IPS DF 6.9 (cell line): ENCODE measurements at regions not wholly inside any gene's neighbourhood (a gene's known extent, or its start where the extent isn't known, plus 50 kb on each side); places are given as distances from the start of the nearest gene placed in this dataset.

Experiments used
- DNase-seq: peaks from one replicate; pipeline ENCODE4 v3.0.0-alpha.2; 2013; ENCODE audit warnings: low read depth, low spot score
- H3K27ac ChIP-seq: one replicate; pipeline ENCODE4 v1.5.1; 2013; ENCODE audit warnings: low read length, control low read depth
- H3K27me3 ChIP-seq: 2 replicates; pipeline ENCODE4 v1.6.1; 2013; ENCODE audit warnings: mild to moderate bottlenecking, low read length; ENCODE audit not compliant: control insufficient read depth, insufficient read depth
- H3K36me3 ChIP-seq: 2 replicates; pipeline ENCODE4 v1.6.1; 2013; ENCODE audit warnings: low read length; ENCODE audit not compliant: control insufficient read depth, insufficient read depth
- H3K4me1 ChIP-seq: 2 replicates; pipeline ENCODE4 v1.6.1; 2013; ENCODE audit warnings: low read length; ENCODE audit not compliant: control insufficient read depth, insufficient read depth
- H3K4me3 ChIP-seq: 2 replicates; pipeline ENCODE4 v1.5.1; 2013; ENCODE audit warnings: mild to moderate bottlenecking, low read length
- H3K9me3 ChIP-seq: 2 replicates; pipeline ENCODE4 v1.6.1; 2013; ENCODE audit warnings: low read length, inconsistent platforms; ENCODE audit not compliant: control insufficient read depth, insufficient read depth
- WGBS: extraction: QIAGEN DNeasy Blood & Tissue Kit; methylation state at CpG from one replicate; pipeline ENCODE4 v1.1.7; 2013; ENCODE audit warnings: mixed read lengths, missing lambda C conversion rate; ENCODE audit not compliant: insufficient read length, insufficient coverage; 5-methylcytosine and 5-hydroxymethylcytosine counted together

DNA sequence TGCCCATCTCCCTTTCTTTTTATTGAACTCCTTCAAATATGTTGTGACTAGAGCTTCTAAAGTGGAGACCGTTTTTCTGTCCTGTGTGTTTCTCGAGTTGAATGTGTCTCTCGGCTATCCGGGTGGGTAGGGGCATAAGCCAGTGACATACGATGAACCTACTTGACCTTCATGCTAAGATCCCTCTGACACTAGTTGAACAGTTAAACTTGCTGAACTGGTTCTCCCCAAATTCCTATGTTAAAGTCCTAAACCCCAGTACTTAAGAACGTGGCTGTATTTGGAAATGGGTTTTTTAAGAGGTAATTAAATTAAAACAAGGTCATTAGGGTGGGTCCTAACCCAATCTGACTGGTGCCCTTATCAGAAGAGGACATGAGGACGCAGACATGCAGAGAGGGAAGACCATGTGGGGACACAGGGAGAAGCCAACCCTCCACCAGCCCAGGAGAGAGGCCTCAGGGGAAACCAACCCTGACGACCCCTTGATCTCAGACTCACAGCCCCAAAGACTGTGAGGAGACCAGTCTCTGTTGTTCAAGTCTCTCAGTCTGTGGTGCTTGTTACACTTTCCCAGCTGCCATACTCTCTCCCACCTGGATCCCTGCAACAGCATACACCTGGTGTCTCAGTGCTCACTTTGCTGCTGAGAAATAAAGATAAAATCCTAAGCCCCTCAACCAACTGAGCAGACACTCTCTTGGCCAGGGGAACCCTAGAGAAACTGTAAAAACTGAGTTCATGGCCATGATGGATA is 208.4 kb downstream of the MYLK4 start:
- Histone ChIP-seq H3K36me3 (no peaks in the 10 kb centered on the region), H3K4me1 (no peaks in the 10 kb centered on the region), H3K27me3 (no peaks in the 10 kb centered on the region), H3K9me3 (no peaks in the 10 kb centered on the region), H3K27ac (no peak overlapping the region), H3K4me3 (no peak overlapping the region)
- no peak for DNase-seq
- WGBS: no CpG with 5 or more reads among the region's 8 CpGs

DNA sequence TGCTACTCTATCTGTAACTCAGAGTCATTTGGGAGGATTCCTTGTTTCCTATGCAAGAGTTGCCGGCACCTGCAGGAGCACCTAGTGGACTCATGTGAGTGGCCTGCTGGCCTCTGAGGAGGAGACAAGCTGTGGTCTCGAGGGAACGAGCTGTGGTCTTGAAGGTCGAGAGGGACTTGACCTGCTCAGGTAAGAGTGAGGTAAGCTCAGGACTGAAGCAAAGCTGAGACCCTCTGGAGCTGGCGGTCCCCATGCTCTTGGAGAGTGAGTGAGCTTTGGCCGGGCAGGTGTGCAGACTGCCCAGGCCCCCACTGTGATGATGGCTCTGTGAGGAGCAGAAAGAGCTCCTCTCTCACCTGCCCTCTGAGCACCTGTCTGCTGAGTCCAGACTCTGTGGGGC is 214.3 kb downstream of the MYLK4 start:
- no peaks in the 10 kb centered on the region for H3K27me3 ChIP-seq
- WGBS: no CpG with 5 or more reads among the region's 6 CpGs
- H3K27ac ChIP-seq: no peak overlapping the region
- no peaks in the 10 kb centered on the region for H3K4me1 ChIP-seq
- H3K9me3 ChIP-seq: no peaks in the 10 kb centered on the region
- H3K4me3 ChIP-seq: no peak overlapping the region
- no peaks in the 10 kb centered on the region for H3K36me3 ChIP-seq
- no peak for DNase-seq

DNA sequence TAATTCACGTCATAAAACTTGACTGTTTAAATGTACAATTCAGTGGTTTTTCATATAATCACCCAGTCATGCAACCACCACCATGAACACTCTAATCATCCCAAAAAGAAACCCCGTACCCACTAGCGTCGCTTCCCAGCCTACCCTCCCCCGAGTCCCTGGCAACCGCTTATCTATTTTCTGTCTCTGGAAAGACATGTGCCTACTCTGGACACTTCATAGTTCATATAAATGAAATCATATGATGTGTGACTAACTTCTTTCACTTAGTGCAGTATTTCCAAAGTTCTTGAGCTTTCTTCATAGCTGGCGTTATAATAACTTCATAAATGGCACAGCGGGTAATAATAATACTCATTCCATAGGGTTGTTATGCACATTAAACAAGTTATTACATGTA is 215.2 kb downstream of the MYLK4 start:
- WGBS: no CpG with 5 or more reads among the region's 8 CpGs
- Histone ChIP-seq H3K27ac (no peak overlapping the region), H3K4me3 (no peak overlapping the region), H3K9me3 (no peaks in the 10 kb centered on the region), H3K27me3 (no peaks in the 10 kb centered on the region), H3K36me3 (no peaks in the 10 kb centered on the region), H3K4me1 (no peaks in the 10 kb centered on the region; the same call in 1 of the 2 replicates)
- DNase-seq: no peak

DNA sequence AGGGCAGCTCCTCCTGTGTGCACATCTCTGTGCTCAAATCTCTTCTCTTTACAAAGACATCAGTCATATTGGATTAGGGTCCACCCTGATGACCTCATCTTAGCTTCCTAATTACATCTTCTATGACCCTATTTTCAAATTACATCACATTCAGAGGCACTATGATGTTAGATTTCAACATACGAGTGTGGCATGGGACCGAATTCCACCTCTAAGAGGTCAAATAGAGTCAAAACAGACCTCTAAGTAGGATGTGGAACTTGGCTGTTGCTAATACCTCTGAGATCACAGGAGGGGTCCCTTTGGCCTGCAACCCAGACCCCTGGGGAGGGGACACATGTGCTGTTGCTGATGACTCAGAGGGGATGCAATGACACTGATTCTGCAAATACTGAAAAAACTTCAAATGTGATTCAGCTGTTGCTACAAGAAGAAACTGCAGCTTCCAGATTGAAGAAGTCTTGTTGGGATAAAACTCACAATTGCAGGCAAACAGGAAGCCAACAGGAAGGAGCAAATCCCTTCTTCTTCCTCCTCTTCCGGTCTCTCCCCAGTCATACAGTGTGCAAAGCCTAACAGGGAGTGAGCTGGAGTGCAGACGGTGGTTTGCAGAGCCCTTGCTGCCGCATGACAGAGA is 216.2 kb downstream of the MYLK4 start:
- WGBS: no CpG with 5 or more reads among the region's 5 CpGs
- no peaks in the 10 kb centered on the region for H3K36me3 ChIP-seq
- no peaks in the 10 kb centered on the region for H3K9me3 ChIP-seq
- H3K27me3 ChIP-seq: no peaks in the 10 kb centered on the region
- no peak overlapping the region for H3K4me3 ChIP-seq
- DNase-seq: no peak
- no peaks in the 10 kb centered on the region; the same call in 1 of the 2 replicates for H3K4me1 ChIP-seq
- no peak overlapping the region for H3K27ac ChIP-seq

DNA sequence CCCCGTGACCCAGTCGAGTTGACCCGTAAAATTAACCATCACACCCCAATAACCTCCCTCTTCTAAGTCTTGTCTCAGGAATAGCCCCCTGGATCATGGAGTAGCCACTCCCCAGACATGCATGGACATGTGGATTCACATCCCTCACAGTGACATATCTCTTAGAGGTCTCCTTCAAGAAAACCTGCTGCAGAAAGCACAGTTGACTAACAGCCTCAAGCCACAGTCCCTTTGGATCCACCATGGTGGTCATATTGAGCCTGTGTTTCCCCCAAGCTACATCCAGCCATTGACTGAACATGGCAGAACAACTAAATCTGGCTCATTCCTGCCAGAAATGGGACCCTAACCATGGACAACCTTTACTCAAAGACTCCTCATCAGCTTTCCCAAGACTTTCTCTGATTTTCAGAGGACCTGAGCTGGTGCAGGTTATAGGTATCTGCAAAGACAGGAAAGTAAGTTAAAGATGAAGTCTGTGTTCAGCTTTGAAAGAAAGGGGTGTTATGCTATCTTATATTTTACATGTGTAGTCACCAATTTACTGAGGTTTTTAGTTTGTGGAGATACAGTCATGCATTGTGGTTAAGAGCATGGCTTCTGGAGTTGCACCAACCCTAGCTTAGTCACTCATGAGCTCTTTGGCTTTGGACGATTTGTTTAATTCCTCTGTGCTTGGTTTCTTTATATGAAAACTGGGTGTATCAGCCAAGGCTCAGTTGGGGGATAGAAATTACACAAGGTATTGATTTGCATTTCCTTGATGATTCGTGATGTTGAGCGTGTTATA is 219.1 kb downstream of the MYLK4 start:
- H3K36me3 ChIP-seq: no peaks in the 10 kb centered on the region
- WGBS: no CpG with 5 or more reads among the region's 6 CpGs
- H3K4me3 ChIP-seq: no peak overlapping the region
- no peaks in the 10 kb centered on the region for H3K27me3 ChIP-seq
- H3K9me3 ChIP-seq: no peaks in the 10 kb centered on the region
- no peaks in the 10 kb centered on the region; the same call in 1 of the 2 replicates for H3K4me1 ChIP-seq
- no peak for DNase-seq
- no peak overlapping the region for H3K27ac ChIP-seq

DNA sequence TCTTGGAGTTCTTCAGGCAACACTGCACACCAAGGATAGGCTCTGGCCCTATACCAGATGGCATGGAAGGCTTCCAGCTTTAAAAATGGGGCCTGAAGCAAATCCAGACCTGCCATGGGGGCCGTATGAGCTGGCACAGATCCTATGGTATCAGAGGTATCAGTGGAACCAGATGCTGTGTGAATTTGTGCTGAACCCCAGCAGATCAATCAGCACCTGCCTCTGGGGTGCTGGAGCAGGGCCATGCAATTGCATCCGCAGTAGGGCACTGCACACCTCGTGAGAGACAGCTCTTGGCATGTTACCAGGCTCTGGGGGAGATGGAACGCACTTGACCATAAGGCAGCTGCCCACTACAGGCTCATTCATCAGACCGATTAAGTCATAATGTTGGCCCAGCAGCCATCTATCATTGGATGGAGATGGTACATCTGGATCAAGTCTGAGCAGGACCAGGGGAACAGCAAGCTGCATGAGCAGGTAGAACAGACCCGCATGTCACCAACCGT is 221.5 kb downstream of the MYLK4 start:
- no CpG with 5 or more reads among the region's 7 CpGs for WGBS

DNA sequence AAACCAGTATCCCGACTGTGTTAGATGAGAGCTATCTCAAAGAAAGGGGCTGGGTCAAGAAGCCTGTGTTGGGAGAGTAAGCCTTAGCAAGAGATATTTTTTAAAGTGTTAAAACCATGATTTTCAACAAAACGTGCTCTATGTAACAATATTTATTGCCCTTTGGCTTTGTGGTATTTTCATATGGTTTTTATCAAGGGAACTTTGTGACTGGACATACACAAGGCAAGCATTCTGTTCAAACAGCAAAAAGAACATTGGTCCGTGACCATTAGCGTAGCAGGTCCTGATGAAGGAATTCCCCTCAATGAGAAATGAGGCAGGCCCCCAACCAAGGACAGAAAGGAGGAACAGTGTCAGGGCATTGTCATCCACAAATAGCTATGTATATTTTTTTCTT is 222.6 kb downstream of the MYLK4 start:
- Histone ChIP-seq H3K36me3 (no peaks in the 10 kb centered on the region), H3K27ac (no peak overlapping the region), H3K4me3 (no peak overlapping the region), H3K27me3 (no peaks in the 10 kb centered on the region), H3K9me3 (no peaks in the 10 kb centered on the region), H3K4me1 (no peaks in the 10 kb centered on the region; the same call in 1 of the 2 replicates)
- no CpG with 5 or more reads among the region's 4 CpGs for WGBS
- DNase-seq: no peak

More for the DNA sequence above, 221.5 kb downstream of the MYLK4 start:
- Histone ChIP-seq H3K27me3 (no peaks in the 10 kb centered on the region), H3K4me1 (no peaks in the 10 kb centered on the region; the same call in 1 of the 2 replicates), H3K4me3 (no peak overlapping the region), H3K27ac (no peak overlapping the region), H3K36me3 (no peaks in the 10 kb centered on the region), H3K9me3 (no peaks in the 10 kb centered on the region)
- no peak for DNase-seq

DNA sequence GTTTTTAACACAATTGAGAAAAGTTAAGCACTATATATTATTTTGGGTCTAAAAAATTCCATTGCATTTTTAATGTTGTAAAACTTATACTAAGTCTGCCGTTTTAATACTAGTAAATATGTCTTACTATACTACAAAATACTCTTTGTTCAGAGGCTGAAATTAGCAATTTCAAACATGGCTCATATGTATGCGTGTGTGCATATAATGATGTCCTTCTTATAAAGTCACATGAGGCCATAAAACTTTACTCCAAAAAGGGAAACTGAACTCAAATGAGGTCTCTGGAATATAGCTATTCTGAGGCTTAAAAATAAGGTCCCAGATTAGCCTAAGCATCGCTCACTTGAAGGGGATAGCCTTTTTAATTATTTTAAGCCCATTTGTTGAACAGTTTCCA is 224.0 kb downstream of the MYLK4 start:
- no peaks in the 10 kb centered on the region; the same call in 1 of the 2 replicates for H3K4me1 ChIP-seq
- H3K9me3 ChIP-seq: no peaks in the 10 kb centered on the region
- no peak overlapping the region for H3K4me3 ChIP-seq
- no CpG with 5 or more reads among the region's 3 CpGs for WGBS
- no peaks in the 10 kb centered on the region for H3K36me3 ChIP-seq
- no peak overlapping the region for H3K27ac ChIP-seq
- no peaks in the 10 kb centered on the region for H3K27me3 ChIP-seq
- no peak for DNase-seq

DNA sequence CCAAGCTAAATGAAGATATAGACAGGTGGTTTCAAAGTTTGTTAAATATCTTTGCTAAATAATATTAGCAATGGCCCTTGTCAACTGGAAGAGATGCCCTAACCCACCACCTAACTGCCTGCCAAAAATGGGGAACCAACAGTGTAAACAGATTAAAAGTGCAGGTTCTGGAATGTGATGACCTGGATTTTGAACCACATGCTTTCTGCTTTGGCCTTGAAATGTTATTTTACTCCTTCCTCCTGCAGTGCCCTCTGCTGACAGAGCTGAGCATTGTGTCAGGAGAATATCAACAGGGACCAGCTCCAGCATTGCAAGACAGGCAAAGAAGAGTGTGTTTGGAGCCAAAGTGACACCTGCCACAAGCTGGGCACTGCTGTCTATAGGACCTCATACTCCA is 226.6 kb downstream of the MYLK4 start:
- no peaks in the 10 kb centered on the region for H3K27me3 ChIP-seq
- no peaks in the 10 kb centered on the region for H3K9me3 ChIP-seq
- no peaks in the 10 kb centered on the region for H3K4me1 ChIP-seq
- no peak overlapping the region for H3K4me3 ChIP-seq
- DNase-seq: no peak
- no peak overlapping the region for H3K27ac ChIP-seq
- H3K36me3 ChIP-seq: no peaks in the 10 kb centered on the region

DNA sequence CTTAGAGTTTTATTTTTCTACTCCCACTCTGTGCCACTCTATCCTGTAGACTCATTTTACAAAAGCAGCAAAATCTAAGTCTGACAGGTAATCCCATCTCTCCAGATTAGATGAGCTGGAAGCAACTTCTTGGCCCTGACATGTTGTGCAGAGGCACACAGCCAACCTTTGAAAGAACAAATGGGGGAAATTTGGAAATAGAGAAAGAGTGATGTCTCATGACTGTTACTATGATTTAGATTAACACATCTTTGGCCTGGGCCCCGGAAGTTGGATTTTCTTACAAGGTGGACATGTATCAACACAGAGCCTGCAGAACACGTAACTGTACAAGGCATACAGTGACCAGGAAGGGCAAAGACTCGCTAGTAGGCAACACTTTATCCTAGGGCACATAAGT is 227.7 kb downstream of the MYLK4 start:
- no peak for DNase-seq
- WGBS: no CpG with 5 or more reads among the region's 3 CpGs
- no peak overlapping the region for H3K4me3 ChIP-seq

More for the DNA sequence above, 227.7 kb downstream of the MYLK4 start:
- Histone ChIP-seq H3K4me1 (no peaks in the 10 kb centered on the region), H3K36me3 (no peaks in the 10 kb centered on the region), H3K27ac (no peak overlapping the region), H3K27me3 (no peaks in the 10 kb centered on the region), H3K9me3 (no peaks in the 10 kb centered on the region)
